T-helper 1 cell (primary cell): ENCODE measurements at regions not wholly inside any gene's neighbourhood (a gene's known extent, or its start where the extent isn't known, plus 50 kb on each side); places are given as distances from the start of the nearest gene placed in this dataset.
"Not testable (repeated sequence)": the region's sequence is repeated elsewhere in the genome, so short reads cannot be mapped to it uniquely, and the experiment has no call there.

ENCODE experiments used
- DNase-seq, 5 donors: peaks; one replicate each; pipeline ENCODE4 v3.0.0-alpha.2; 2012 to 2020

- DNase-seq: no peak
These were observed 113.4 kb upstream of the EEPD1 start for GRCh38 chr7:36039671-36040070.

GRCh38 chr7:36040679-36041078 lies 112.4 kb upstream of the EEPD1 start:
- DNase-seq: no peak

- DNase-seq: no peak
These were observed 108.8 kb upstream of the EEPD1 start for GRCh38 chr7:36044101-36044892.

- DNase-seq: no peak
These were observed 107.7 kb upstream of the EEPD1 start for GRCh38 chr7:36045326-36045725.

- no peak for DNase-seq
These were observed 107.2 kb upstream of the EEPD1 start for GRCh38 chr7:36045830-36046341.

- no peak for DNase-seq
These were observed 105.9 kb upstream of the EEPD1 start for GRCh38 chr7:36047091-36047658.

GRCh38 chr7:36048141-36048901 lies 104.7 kb upstream of the EEPD1 start:
- DNase-seq: no peak

- no peak for DNase-seq
These were observed 104.2 kb upstream of the EEPD1 start for GRCh38 chr7:36048902-36049240.

GRCh38 chr7:36051501-36051900 lies 101.6 kb upstream of the EEPD1 start:
- no peak for DNase-seq

GRCh38 chr7:36053589-36053988 lies 99.5 kb upstream of the EEPD1 start:
- no peak for DNase-seq

- DNase-seq: no peak
These were observed 98.4 kb upstream of the EEPD1 start for GRCh38 chr7:36054637-36055036.

- no peak for DNase-seq
These were observed 97.8 kb upstream of the EEPD1 start for GRCh38 chr7:36055207-36055606.

- DNase-seq: no peak
These were observed 95.7 kb upstream of the EEPD1 start for GRCh38 chr7:36057323-36057722.

- no peak for DNase-seq
These were observed 94.9 kb upstream of the EEPD1 start for GRCh38 chr7:36058020-36058592.

- not testable (repeated sequence) for DNase-seq
These were observed 92.7 kb upstream of the EEPD1 start for GRCh38 chr7:36060388-36060787.

- no peak for DNase-seq
These were observed 90.8 kb upstream of the EEPD1 start for GRCh38 chr7:36062154-36062815.

- DNase-seq: no peak
These were observed 88.4 kb upstream of the EEPD1 start for GRCh38 chr7:36064676-36065075.

GRCh38 chr7:36065563-36066342 lies 87.3 kb upstream of the EEPD1 start:
- not testable (repeated sequence) for DNase-seq

- DNase-seq: no peak
These were observed 86.8 kb upstream of the EEPD1 start for GRCh38 chr7:36066343-36066664.

- DNase-seq: no peak
These were observed 82.8 kb upstream of the EEPD1 start for GRCh38 chr7:36070230-36070629.

GRCh38 chr7:36071605-36072004 lies 81.4 kb upstream of the EEPD1 start:
- DNase-seq: no peak

GRCh38 chr7:36072620-36073019 lies 80.4 kb upstream of the EEPD1 start:
- DNase-seq: no peak
